Kidney (tissue), 13 donors: ENCODE measurements at regions not wholly inside any gene's neighbourhood (a gene's known extent, or its start where the extent isn't known, plus 50 kb on each side); places are given as distances from the start of the nearest gene placed in this dataset.

Experiments
- DNase-seq, 5 donors: peaks; one replicate each; pipeline ENCODE4 v3.0.0-alpha.2; 2013 to 2020
- FAIRE-seq: peaks from 2 replicates; lab custom pipeline; 2012; peaks lifted over from hg19 to GRCh38; lab: Jason Lieb, UNC
- H3K27ac ChIP-seq, 2 donors: one replicate each; pipeline ENCODE4 v1.7.0; 2013; ENCODE audit warnings: low read depth in 2 of 2, low read length in 2 of 2, inconsistent platforms in 1 of 2
- H3K27me3 ChIP-seq: one replicate; pipeline ENCODE4 v1.7.1; 2013; ENCODE audit warnings: low read length, inconsistent platforms; ENCODE audit not compliant: control insufficient read depth, insufficient read depth
- H3K36me3 ChIP-seq, 3 donors: one replicate each; pipeline versions ENCODE4 v1.7.0 to v1.7.1; 2013; ENCODE audit warnings: low read length in 3 of 3, control low read depth in 1 of 3, inconsistent platforms in 1 of 3; ENCODE audit not compliant: insufficient read depth in 3 of 3, control insufficient read depth in 2 of 3
- H3K4me1 ChIP-seq, 3 donors: one replicate each; pipeline versions ENCODE4 v1.7.0 to v1.7.1; 2013; ENCODE audit warnings: low read length in 3 of 3, inconsistent platforms in 1 of 3, low read depth in 1 of 3; ENCODE audit not compliant: control insufficient read depth in 2 of 3, insufficient read depth in 2 of 3
- H3K4me3 ChIP-seq, 3 donors: one replicate each; pipeline versions ENCODE4 v1.7.0 to v1.8.1; 2013; ENCODE audit warnings: low read length in 3 of 3, control low read depth in 1 of 3, inconsistent platforms in 1 of 3
- H3K9ac ChIP-seq, 3 donors: one replicate each; pipeline versions ENCODE4 v1.7.0 to v1.7.1; 2013; ENCODE audit warnings: low read length in 3 of 3, control low read depth in 1 of 3, inconsistent platforms in 1 of 3
- H3K9me3 ChIP-seq, 3 donors: one replicate each; pipeline versions ENCODE4 v1.7.0 to v1.7.1; 2013; ENCODE audit warnings: low read length in 3 of 3, control low read depth in 1 of 3, inconsistent platforms in 1 of 3; ENCODE audit not compliant: control insufficient read depth in 2 of 3, insufficient read depth in 1 of 3
- intact Hi-C: fragments of 100-400 bp; cut with DNase I; formaldehyde crosslinking; loops from one replicate; pipeline ENCODE4 v1.11.1; 2022
- TF ChIP-seq, protein P1 (sequence below): IDR thresholded peaks from 3 replicates; pipeline ENCODE4 v1.5.1; 2012; ENCODE audit warnings: mild to moderate bottlenecking, moderate library complexity, borderline replicate concordance; ENCODE audit not compliant: insufficient read depth; ENCODE audit errors: extremely low read depth
- donor health status: control.
- donor health status: control.
- donor health status: control.
- donor health status: control.
- donor health status: control.
- donor health status: DM: yes; HTN: yes; CAD: no.
- donor health status: Normal renal cell carcinoma (clear cell type).

DNA sequence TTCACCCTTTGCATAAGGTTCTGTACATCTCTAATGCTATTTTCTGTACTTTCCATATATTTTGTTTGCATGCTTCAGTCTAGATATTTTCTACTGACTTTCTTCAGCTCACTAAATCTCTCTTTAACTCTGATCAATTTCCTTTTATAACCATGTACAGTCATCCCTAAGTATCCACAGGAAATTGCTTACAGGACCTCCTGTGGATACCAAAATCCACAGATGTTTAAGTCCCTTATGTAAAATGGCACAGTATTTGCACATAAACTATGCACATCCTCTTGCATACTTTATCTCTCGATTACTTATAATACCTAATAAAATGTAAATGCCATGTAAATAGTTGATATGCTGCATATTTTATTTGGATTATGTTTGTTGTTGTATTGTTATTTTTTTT lies 442.1 kb downstream of the TLE4 start:
- FAIRE-seq, result no peak
- intact Hi-C loops, result no loop called here
- TF ChIP-seq, protein P1, sequence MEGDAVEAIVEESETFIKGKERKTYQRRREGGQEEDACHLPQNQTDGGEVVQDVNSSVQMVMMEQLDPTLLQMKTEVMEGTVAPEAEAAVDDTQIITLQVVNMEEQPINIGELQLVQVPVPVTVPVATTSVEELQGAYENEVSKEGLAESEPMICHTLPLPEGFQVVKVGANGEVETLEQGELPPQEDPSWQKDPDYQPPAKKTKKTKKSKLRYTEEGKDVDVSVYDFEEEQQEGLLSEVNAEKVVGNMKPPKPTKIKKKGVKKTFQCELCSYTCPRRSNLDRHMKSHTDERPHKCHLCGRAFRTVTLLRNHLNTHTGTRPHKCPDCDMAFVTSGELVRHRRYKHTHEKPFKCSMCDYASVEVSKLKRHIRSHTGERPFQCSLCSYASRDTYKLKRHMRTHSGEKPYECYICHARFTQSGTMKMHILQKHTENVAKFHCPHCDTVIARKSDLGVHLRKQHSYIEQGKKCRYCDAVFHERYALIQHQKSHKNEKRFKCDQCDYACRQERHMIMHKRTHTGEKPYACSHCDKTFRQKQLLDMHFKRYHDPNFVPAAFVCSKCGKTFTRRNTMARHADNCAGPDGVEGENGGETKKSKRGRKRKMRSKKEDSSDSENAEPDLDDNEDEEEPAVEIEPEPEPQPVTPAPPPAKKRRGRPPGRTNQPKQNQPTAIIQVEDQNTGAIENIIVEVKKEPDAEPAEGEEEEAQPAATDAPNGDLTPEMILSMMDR, result no peak

DNA sequence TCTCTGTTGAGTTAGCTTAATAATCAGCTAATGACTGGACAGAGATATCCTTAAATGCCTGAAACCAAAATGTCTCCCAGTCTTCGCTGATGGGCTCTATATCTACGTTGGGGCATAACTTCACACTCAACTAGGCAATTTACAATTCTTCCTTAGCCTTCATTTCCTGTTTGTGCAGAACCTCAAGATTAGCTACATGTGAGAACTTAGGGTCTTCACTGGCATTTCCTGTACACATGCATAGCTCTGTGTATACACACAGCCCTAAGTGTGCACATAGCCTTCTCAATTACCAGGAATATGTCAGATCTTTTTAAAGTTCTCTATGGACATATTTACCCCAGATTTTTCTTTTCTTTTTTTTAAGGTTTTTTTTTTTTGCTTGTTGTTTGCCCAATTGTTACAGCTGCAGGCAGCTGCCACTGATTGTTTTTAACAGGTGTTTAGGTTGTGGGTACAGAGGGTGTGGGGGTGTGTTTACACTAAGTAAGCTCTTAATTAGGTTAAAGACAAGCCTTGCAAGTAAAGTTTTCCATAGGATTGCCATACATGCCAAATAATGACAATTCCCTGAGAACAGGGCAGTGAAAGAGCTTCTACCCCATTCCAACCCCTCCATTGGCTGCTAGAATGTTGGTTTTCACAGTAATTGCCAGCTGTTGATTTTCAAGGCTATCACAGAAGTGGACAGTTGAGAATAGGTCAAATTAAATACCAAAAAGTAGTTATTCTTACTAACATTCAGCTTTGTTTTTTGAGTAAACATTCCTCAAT lies 441.0 kb downstream of the TLE4 start:
- Histone ChIP-seq H3K4me1 (no peaks in the 10 kb centered on the region), H3K9me3 (no peaks in the 10 kb centered on the region), H3K36me3 (no peaks in the 10 kb centered on the region), H3K27me3 (no peaks in the 10 kb centered on the region), H3K4me3 (no peak overlapping the region), H3K9ac (no peak overlapping the region), H3K27ac (no peak overlapping the region)
- TF ChIP-seq, protein P1, result no peak
- intact Hi-C loops, result no loop called here
- FAIRE-seq (no peak), DNase-seq (no peak)

More for the DNA sequence above, 442.1 kb downstream of the TLE4 start:
- H3K27ac ChIP-seq, result no peak overlapping the region
- H3K36me3 ChIP-seq, result no peaks in the 10 kb centered on the region
- H3K27me3 ChIP-seq, result no peaks in the 10 kb centered on the region
- no peak for DNase-seq
- H3K9me3 ChIP-seq, result no peaks in the 10 kb centered on the region
- H3K4me3 ChIP-seq, result no peak overlapping the region
- H3K9ac ChIP-seq, result no peak overlapping the region
- H3K4me1 ChIP-seq, result no peaks in the 10 kb centered on the region

DNA sequence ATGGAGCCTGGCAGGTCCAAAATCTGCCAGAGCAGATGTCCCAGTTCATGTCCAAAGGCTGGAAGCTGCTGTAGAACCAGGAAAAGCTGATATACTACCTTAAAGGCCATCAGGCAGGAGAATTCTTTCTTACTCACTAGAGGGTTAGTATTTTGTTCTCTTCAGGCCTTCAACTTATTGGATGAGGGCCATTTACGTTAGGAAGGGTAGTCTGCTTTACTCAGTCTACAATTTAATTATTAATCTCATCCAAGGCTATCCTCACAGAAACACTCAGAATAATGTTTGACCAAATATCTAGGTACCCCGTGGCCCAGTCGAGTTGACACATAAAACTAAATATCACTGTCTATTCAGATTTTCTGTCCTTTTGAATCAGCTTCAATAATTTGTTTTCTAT lies 437.4 kb downstream of the TLE4 start:
- Histone ChIP-seq H3K27ac (no peak overlapping the region), H3K4me1 (peaks cover 0 to 2% (median 0%) of the 10 kb centered on the region in 3 donors), H3K27me3 (no peaks in the 10 kb centered on the region), H3K4me3 (no peak overlapping the region), H3K9ac (no peak overlapping the region), H3K9me3 (no peaks in the 10 kb centered on the region), H3K36me3 (no peaks in the 10 kb centered on the region)
- DNase-seq, result no peak
- intact Hi-C loops, result no loop called here
- TF ChIP-seq, protein P1, result no peak
- FAIRE-seq, result no peak
